22Rv1 (cell line): ENCODE measurements at regions not wholly inside any gene's neighbourhood (a gene's known extent, or its start where the extent isn't known, plus 50 kb on each side); places are given as distances from the start of the nearest gene placed in this dataset.

Source experiments
- CTCF ChIP-seq: fragments of 450-650 bp; IDR thresholded peaks from 2 replicates; pipeline ENCODE4 v1.5.1; 2017; ENCODE audit warnings: mild to moderate bottlenecking
- ZFX ChIP-seq: fragments of 450-650 bp; IDR thresholded peaks from 2 replicates; pipeline ENCODE4 v1.6.1; 2017; ENCODE audit warnings: antibody characterized with exemption, borderline replicate concordance

GRCh38 chr13:58343076-58343475 lies 711.5 kb downstream of the PCDH17 start:
- TF ChIP-seq CTCF: no peak
- TF ChIP-seq ZFX: no peak
